Calu3 (cell line): ENCODE measurements at regions not wholly inside any gene's neighbourhood (a gene's known extent, or its start where the extent isn't known, plus 50 kb on each side); places are given as distances from the start of the nearest gene placed in this dataset.

Experiments used
- BruUV-seq: library from RNA; stranded (reverse); fragments of 400-500 nt; replicated peaks from 2 replicates; lab custom pipeline; 2021; lab: Mats Ljungman, UMichigan
- CTCF ChIA-PET: fragments of 300-600 bp; sonication (Branson Sonifier 250); formaldehyde crosslinking; loops from one replicate; lab custom pipeline; 2022; ENCODE audit warnings: antibody characterized with exemption; lab: Charles Lee
- DNase-seq: peaks from one replicate; pipeline ENCODE4 v3.0.0; 2022
- H3K27ac Mint-ChIP-seq: one replicate; pipeline ENCODE4 v1.8.0; 2022; ENCODE audit warnings: mixed read lengths; ENCODE audit not compliant: unreplicated experiment
- H3K27me3 Mint-ChIP-seq: one replicate; pipeline ENCODE4 v1.8.0; 2022; ENCODE audit warnings: mixed read lengths; ENCODE audit not compliant: unreplicated experiment
- H3K36me3 Mint-ChIP-seq: one replicate; pipeline ENCODE4 v1.8.0; 2022; ENCODE audit warnings: mild to moderate bottlenecking, moderate library complexity, mixed read lengths; ENCODE audit not compliant: insufficient read depth, unreplicated experiment
- H3K4me1 Mint-ChIP-seq: one replicate; pipeline ENCODE4 v1.8.0; 2022; ENCODE audit warnings: mild to moderate bottlenecking, low read depth, mixed read lengths; ENCODE audit not compliant: unreplicated experiment
- H3K4me3 Mint-ChIP-seq: one replicate; pipeline ENCODE4 v1.8.0; 2022; ENCODE audit warnings: mild to moderate bottlenecking, low read depth, moderate library complexity, mixed read lengths; ENCODE audit not compliant: unreplicated experiment
- H3K9me3 Mint-ChIP-seq: one replicate; pipeline ENCODE4 v1.8.0; 2022; ENCODE audit warnings: low read depth, mixed read lengths; ENCODE audit not compliant: unreplicated experiment
- CTCF ChIP-seq: fragments of 200-600 bp; IDR thresholded peaks from one replicate; pipeline ENCODE4 v1.8.0; 2022; ENCODE audit warnings: antibody characterized with exemption; ENCODE audit not compliant: unreplicated experiment
- intact Hi-C: fragments of 100-400 bp; cut with micrococcal nuclease; formaldehyde crosslinking; loops from one replicate; pipeline ENCODE4 v1.10.0; 2022; ENCODE audit not compliant: unreplicated experiment

- no peaks in the 10 kb centered on the region for H3K4me1 Mint-ChIP-seq
- TF ChIP-seq CTCF = no peak
- H3K36me3 Mint-ChIP-seq = no peaks in the 10 kb centered on the region
- intact Hi-C loops = no loop called here
- H3K9me3 Mint-ChIP-seq = no peaks in the 10 kb centered on the region
- no peak overlapping the region for H3K4me3 Mint-ChIP-seq
- BruUV-seq = no TSS peak
- H3K27me3 Mint-ChIP-seq = peaks cover 58% of the 10 kb centered on the region
- no peak overlapping the region for H3K27ac Mint-ChIP-seq
- no peak for DNase-seq
- CTCF ChIA-PET = no interaction called here
Observed at GRCh38 chr11:116187026-116187425, 585.8 kb downstream of the BUD13 start.

DNA sequence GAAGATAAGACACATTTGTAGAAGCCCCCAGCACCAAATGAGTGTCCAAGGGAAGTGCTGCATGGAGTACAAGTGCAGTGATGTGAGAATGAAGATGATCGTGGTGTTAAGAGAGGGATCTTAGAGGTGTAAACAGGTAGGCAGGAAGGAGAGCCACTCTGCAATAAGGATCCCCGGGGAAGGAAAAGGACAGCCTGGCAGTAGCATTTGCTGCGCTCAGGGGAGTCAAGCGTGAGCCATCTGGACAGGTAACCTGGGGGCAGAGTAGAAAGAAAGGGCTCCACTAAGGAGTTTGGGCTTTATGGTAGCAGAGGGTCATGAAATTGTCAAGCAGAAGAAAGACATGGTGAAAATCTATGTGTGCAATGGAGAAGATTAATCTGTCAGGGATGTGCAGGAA lies 587.2 kb downstream of the BUD13 start:
- BruUV-seq = no TSS peak
- no peaks in the 10 kb centered on the region for H3K4me1 Mint-ChIP-seq
- no peak for DNase-seq
- H3K4me3 Mint-ChIP-seq = no peak overlapping the region
- H3K36me3 Mint-ChIP-seq = no peaks in the 10 kb centered on the region
- no peak overlapping the region for H3K27ac Mint-ChIP-seq
- CTCF ChIA-PET = no interaction called here
- intact Hi-C loops = no loop called here
- H3K9me3 Mint-ChIP-seq = no peaks in the 10 kb centered on the region
- TF ChIP-seq CTCF = no peak
- peaks cover 72% of the 10 kb centered on the region for H3K27me3 Mint-ChIP-seq

- no peak for TF ChIP-seq CTCF
- H3K4me3 Mint-ChIP-seq = no peak overlapping the region
- H3K27ac Mint-ChIP-seq = no peak overlapping the region
- CTCF ChIA-PET = interaction anchor here (0.5 kb wide), 1 partner anchor 10 kb away, joined by 7 read pairs; no protein-coding TSS in a partner anchor
- peaks cover 77% of the 10 kb centered on the region for H3K27me3 Mint-ChIP-seq
- no peaks in the 10 kb centered on the region for H3K9me3 Mint-ChIP-seq
- no peaks in the 10 kb centered on the region for H3K36me3 Mint-ChIP-seq
- intact Hi-C loops = no loop called here
- H3K4me1 Mint-ChIP-seq = no peaks in the 10 kb centered on the region
- DNase-seq = no peak
- BruUV-seq = no TSS peak
Observed at GRCh38 chr11:116184763-116185162, 588.0 kb downstream of the BUD13 start.

GRCh38 chr11:116182356-116182966 lies 590.3 kb downstream of the BUD13 start:
- TF ChIP-seq CTCF = no peak
- CTCF ChIA-PET = interaction anchor here (0.6 kb wide), 1 partner anchor 9 kb away, joined by 6 read pairs; no protein-coding TSS in a partner anchor
- no TSS peak for BruUV-seq
- Mint-ChIP-seq H3K27ac (no peak overlapping the region), H3K4me3 (no peak overlapping the region), H3K4me1 (no peaks in the 10 kb centered on the region), H3K36me3 (no peaks in the 10 kb centered on the region), H3K27me3 (peaks cover 64% of the 10 kb centered on the region), H3K9me3 (no peaks in the 10 kb centered on the region)
- no peak for DNase-seq
- intact Hi-C loops = no loop called here
